Lung (tissue), 11 donors: ENCODE measurements at regions not wholly inside any gene's neighbourhood (a gene's known extent, or its start where the extent isn't known, plus 50 kb on each side); places are given as distances from the start of the nearest gene placed in this dataset.

Experiments used
- ATAC-seq: fragments of 200-7000 bp; cut with Tn5 transposase; one replicate; pipeline ENCODE4 v1.9.1; 2020; ENCODE audit warnings: moderate number of reproducible peaks; ENCODE audit not compliant: insufficient read depth, low FRiP score
- DNase-seq, 3 donors: peaks; one replicate each; pipeline ENCODE4 v3.0.0-alpha.2; 2013 to 2017
- H3K27ac ChIP-seq, 2 donors: one replicate each; pipeline ENCODE4 v1.5.1; 2013; ENCODE audit warnings: mild to moderate bottlenecking in 2 of 2, moderate library complexity in 2 of 2, control low read depth in 1 of 2, inconsistent platforms in 1 of 2, low read depth in 1 of 2, low read length in 1 of 2
- H3K27me3 ChIP-seq, 3 donors: one replicate each; pipeline ENCODE4 v1.5.1; 2013; ENCODE audit warnings: low read length in 2 of 3; ENCODE audit not compliant: control insufficient read depth in 3 of 3, insufficient read depth in 3 of 3
- H3K36me3 ChIP-seq, 4 donors: one replicate each; pipeline ENCODE4 v1.5.1; 2013; ENCODE audit warnings: low read length in 4 of 4, mild to moderate bottlenecking in 1 of 4, moderate library complexity in 1 of 4; ENCODE audit not compliant: control insufficient read depth in 4 of 4, insufficient read depth in 4 of 4
- H3K4me1 ChIP-seq, 5 donors: one replicate each; pipeline ENCODE4 v1.5.1; 2013; ENCODE audit warnings: low read length in 5 of 5, mild to moderate bottlenecking in 2 of 5, moderate library complexity in 1 of 5; ENCODE audit not compliant: control insufficient read depth in 5 of 5, insufficient read depth in 5 of 5
- H3K4me3 ChIP-seq: one replicate; pipeline ENCODE4 v1.5.1; 2013; ENCODE audit warnings: mild to moderate bottlenecking, control low read depth, moderate library complexity
- H3K9ac ChIP-seq, 2 donors: one replicate each; pipeline ENCODE4 v1.5.1; 2013; ENCODE audit warnings: low read length in 2 of 2, control low read depth in 1 of 2; ENCODE audit not compliant: insufficient read depth in 1 of 2
- H3K9me3 ChIP-seq, 4 donors: one replicate each; pipeline ENCODE4 v1.5.1; 2013; ENCODE audit warnings: low read length in 3 of 4, mild to moderate bottlenecking in 1 of 4, moderate library complexity in 1 of 4; ENCODE audit not compliant: control insufficient read depth in 4 of 4, insufficient read depth in 3 of 4
- WGBS, 2 donors: extraction: QIAGEN DNeasy Blood & Tissue Kit; methylation state at CpG; one replicate each; pipeline ENCODE4 v1.1.7; 2013; 5-methylcytosine and 5-hydroxymethylcytosine counted together
- TF ChIP-seq, protein P1 (sequence below): IDR thresholded peaks from 2 replicates; pipeline ENCODE4 v1.5.1; 2012; ENCODE audit warnings: mild to moderate bottlenecking; ENCODE audit errors: control extremely low read depth, extremely low read depth
- donor health status: control.
- donor health status: control.
- donor health status: Bipolar disorder and iron deficiency.
- donor health status: healthy.
- donor health status: DM: yes; HTN: yes; CAD: no.

GRCh38 chr2:121030523-121030922, 254.5 kb downstream of the TFCP2L1 start:
- ATAC-seq, result no peak
- WGBS, 2 donors, result 34 to 54% methylated on average over 3 of the region's 3 CpGs
- Histone ChIP-seq H3K9ac (no peak overlapping the region), H3K27me3 (peaks cover 2 to 54% (median 4%) of the 10 kb centered on the region in 3 donors), H3K27ac (no peak overlapping the region), H3K4me1 (peaks cover 0 to 3% (median 0%) of the 10 kb centered on the region in 5 donors), H3K36me3 (no peaks in the 10 kb centered on the region), H3K4me3 (no peak overlapping the region), H3K9me3 (peaks cover 0 to 2% (median 0%) of the 10 kb centered on the region in 4 donors)
- TF ChIP-seq, protein P1, sequence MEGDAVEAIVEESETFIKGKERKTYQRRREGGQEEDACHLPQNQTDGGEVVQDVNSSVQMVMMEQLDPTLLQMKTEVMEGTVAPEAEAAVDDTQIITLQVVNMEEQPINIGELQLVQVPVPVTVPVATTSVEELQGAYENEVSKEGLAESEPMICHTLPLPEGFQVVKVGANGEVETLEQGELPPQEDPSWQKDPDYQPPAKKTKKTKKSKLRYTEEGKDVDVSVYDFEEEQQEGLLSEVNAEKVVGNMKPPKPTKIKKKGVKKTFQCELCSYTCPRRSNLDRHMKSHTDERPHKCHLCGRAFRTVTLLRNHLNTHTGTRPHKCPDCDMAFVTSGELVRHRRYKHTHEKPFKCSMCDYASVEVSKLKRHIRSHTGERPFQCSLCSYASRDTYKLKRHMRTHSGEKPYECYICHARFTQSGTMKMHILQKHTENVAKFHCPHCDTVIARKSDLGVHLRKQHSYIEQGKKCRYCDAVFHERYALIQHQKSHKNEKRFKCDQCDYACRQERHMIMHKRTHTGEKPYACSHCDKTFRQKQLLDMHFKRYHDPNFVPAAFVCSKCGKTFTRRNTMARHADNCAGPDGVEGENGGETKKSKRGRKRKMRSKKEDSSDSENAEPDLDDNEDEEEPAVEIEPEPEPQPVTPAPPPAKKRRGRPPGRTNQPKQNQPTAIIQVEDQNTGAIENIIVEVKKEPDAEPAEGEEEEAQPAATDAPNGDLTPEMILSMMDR, result no peak
- no peak for DNase-seq

GRCh38 chr2:121031568-121032340, 253.2 kb downstream of the TFCP2L1 start:
- H3K27me3 ChIP-seq, result peaks cover 2 to 54% (median 4%) of the 10 kb centered on the region in 3 donors
- DNase-seq (no peak), ATAC-seq (no peak)
- TF ChIP-seq, protein P1, result no peak
- no peak overlapping the region for H3K9ac ChIP-seq
- H3K4me3 ChIP-seq, result no peak overlapping the region
- WGBS, 2 donors, result 92 to 94% methylated on average over 12 of the region's 12 CpGs
- peaks cover 0 to 2% (median 0%) of the 10 kb centered on the region in 4 donors for H3K9me3 ChIP-seq
- no peaks in the 10 kb centered on the region for H3K36me3 ChIP-seq
- no peak overlapping the region for H3K27ac ChIP-seq
- H3K4me1 ChIP-seq, result peaks cover 0 to 3% (median 0%) of the 10 kb centered on the region in 5 donors

GRCh38 chr2:121033461-121033996, 251.5 kb downstream of the TFCP2L1 start:
- ATAC-seq (no peak), DNase-seq (no peak)
- TF ChIP-seq, protein P1, result no peak
- no peak overlapping the region for H3K9ac ChIP-seq
- no peaks in the 10 kb centered on the region for H3K36me3 ChIP-seq
- no peak overlapping the region for H3K4me3 ChIP-seq
- WGBS, 2 donors, result 82 to 85% methylated on average over 7 of the region's 7 CpGs
- H3K27me3 ChIP-seq, result peaks cover 0 to 42% (median 8%) of the 10 kb centered on the region in 3 donors
- peaks cover 0 to 2% (median 0%) of the 10 kb centered on the region in 4 donors for H3K9me3 ChIP-seq
- no peak overlapping the region for H3K27ac ChIP-seq
- peaks cover 0 to 3% (median 3%) of the 10 kb centered on the region in 5 donors for H3K4me1 ChIP-seq
